ENCODE measurements at regions not wholly inside any gene's neighbourhood (a gene's known extent, or its start where the extent isn't known, plus 50 kb on each side); places are given as distances from the start of the nearest gene placed in this dataset.

GRCh38 chr6:85347812-85348211, 102.1 kb upstream of the NT5E start:
- Histone ChIP-seq H4K5ac (ENCODE audit: insufficient read length, low read depth, low read length) (no peak overlapping the region), H2BK20ac (ENCODE audit: low read depth, low read length, poor library complexity, severe bottlenecking) (no peak overlapping the region), H3K9ac (ENCODE audit: extremely low read depth, insufficient read length, low read length) (no peak overlapping the region), H3K9me3 (ENCODE audit: control insufficient read depth, low read depth, low read length) (no peaks in the 10 kb centered on the region), H3K4me1 (ENCODE audit: insufficient read depth, low read length) (no peaks in the 10 kb centered on the region), H3K4me2 (ENCODE audit: insufficient read depth, insufficient read length, low read length) (no peak overlapping the region), H3K4ac (ENCODE audit: low read depth, low read length) (no peak overlapping the region), H4K20me1 (ENCODE audit: control insufficient read depth, insufficient read depth, insufficient read length) (no peaks in the 10 kb centered on the region), H2BK120ac (ENCODE audit: low read depth, low read length, poor library complexity, severe bottlenecking) (no peak overlapping the region), H2AK5ac (ENCODE audit: insufficient read length, low read length) (no peak overlapping the region), H3K27ac (ENCODE audit: insufficient read length, low read depth, low read length) (no peak overlapping the region), H2BK5ac (ENCODE audit: insufficient read length, low read length) (no peak overlapping the region), H3K79me2 (ENCODE audit: insufficient read depth, low read length) (no peaks in the 10 kb centered on the region), H4K8ac (replicated peaks; ENCODE audit: insufficient read length, low read depth, low read length) (no peak overlapping the region), H3K79me1 (ENCODE audit: insufficient read depth, low read depth, low read length, poor library complexity, severe bottlenecking) (no peaks in the 10 kb centered on the region), H2AFZ (ENCODE audit: low read length) (no peak overlapping the region), H3K56ac (ENCODE audit: insufficient read length, low read depth, low read length) (no peak overlapping the region), H3K14ac (ENCODE audit: insufficient read depth, low read length) (no peak overlapping the region), H3K23me2 (ENCODE audit: insufficient read length, low read depth, low read length, poor library complexity, severe bottlenecking) (no peaks in the 10 kb centered on the region), H3T11ph (ENCODE audit: low read length) (no peak overlapping the region), H2BK12ac (ENCODE audit: insufficient read length, low read depth, low read length) (no peak overlapping the region), H3K23ac (ENCODE audit: insufficient read length, low read depth, low read length) (no peak overlapping the region), H4K91ac (ENCODE audit: insufficient read length, low read depth, low read length) (no peak overlapping the region), H2BK15ac (ENCODE audit: low read depth, low read length) (no peak overlapping the region), H3K27me3 (ENCODE audit: insufficient read depth, low read length) (no peaks in the 10 kb centered on the region), H3K18ac (ENCODE audit: insufficient read length, low read depth, low read length) (no peak overlapping the region)
- Mint-ChIP-seq H3K4me1 (no peaks in the 10 kb centered on the region), H3K9me3 (no peaks in the 10 kb centered on the region), H3K27ac (no peak overlapping the region), H3K4me3 (no peak overlapping the region), H3K27me3 (ENCODE audit: low read depth) (no peaks in the 10 kb centered on the region), H3K36me3 (ENCODE audit: insufficient read depth in 1 of 3, low read depth in 3 of 3) (no peaks in the 10 kb centered on the region)
- TF ChIP-seq CTCF (conservative IDR thresholded peaks at IDR 0.05), result no peak
- DNase-seq, result no peak
- WGBS (ENCODE audit: extremely low coverage, insufficient read length, low lambda C conversion rate), result no CpG with 5 or more reads among the region's 1 CpG

All from H9 (cell line).